NCI-H128 (cell line): ENCODE measurements at regions not wholly inside any gene's neighbourhood (a gene's known extent, or its start where the extent isn't known, plus 50 kb on each side); places are given as distances from the start of the nearest gene placed in this dataset.

ENCODE experiments used
- DNase-seq: peaks from one replicate; lab custom pipeline; 2025; ENCODE audit not compliant: unreplicated experiment; lab: John Stamatoyannopoulos, UW

- DNase-seq = no peak
Measured at GRCh38 chr1:239779962-239780361, 311.7 kb upstream of the FMN2 start.

- no peak for DNase-seq
Measured at GRCh38 chr1:239784896-239785295, 306.8 kb upstream of the FMN2 start.

GRCh38 chr1:239785576-239785975 is 306.1 kb upstream of the FMN2 start:
- DNase-seq = no peak

- no peak for DNase-seq
Measured at GRCh38 chr1:239786464-239786863, 305.2 kb upstream of the FMN2 start.

GRCh38 chr1:239792157-239792556 is 299.5 kb upstream of the FMN2 start:
- DNase-seq = no peak

GRCh38 chr1:239795304-239795703 is 296.4 kb upstream of the FMN2 start:
- no peak for DNase-seq

GRCh38 chr1:239799617-239800016 is 292.1 kb upstream of the FMN2 start:
- no peak for DNase-seq

- no peak for DNase-seq
Measured at GRCh38 chr1:239800861-239801260, 290.8 kb upstream of the FMN2 start.

GRCh38 chr1:239802275-239802674 is 289.4 kb upstream of the FMN2 start:
- DNase-seq = no peak

GRCh38 chr1:239803781-239804180 is 287.9 kb upstream of the FMN2 start:
- DNase-seq = no peak

- DNase-seq = no peak
Measured at GRCh38 chr1:239804266-239804665, 287.4 kb upstream of the FMN2 start.

- DNase-seq = no peak
Measured at GRCh38 chr1:239805042-239805441, 286.6 kb upstream of the FMN2 start.

- DNase-seq = no peak
Measured at GRCh38 chr1:239805851-239806772, 285.6 kb upstream of the FMN2 start.

- no peak for DNase-seq
Measured at GRCh38 chr1:239806897-239807296, 284.8 kb upstream of the FMN2 start.

GRCh38 chr1:239807361-239807760 is 284.3 kb upstream of the FMN2 start:
- DNase-seq = no peak

- no peak for DNase-seq
Measured at GRCh38 chr1:239810061-239810481, 281.6 kb upstream of the FMN2 start.

- no peak for DNase-seq
Measured at GRCh38 chr1:239811211-239811885, 280.3 kb upstream of the FMN2 start.

GRCh38 chr1:239812580-239812979 is 279.1 kb upstream of the FMN2 start:
- no peak for DNase-seq

GRCh38 chr1:239814306-239814881 is 277.3 kb upstream of the FMN2 start:
- no peak for DNase-seq

GRCh38 chr1:239815074-239815473 is 276.6 kb upstream of the FMN2 start:
- DNase-seq = no peak

- no peak for DNase-seq
Measured at GRCh38 chr1:239816081-239816782, 275.5 kb upstream of the FMN2 start.
